Endothelial cell of umbilical vein (primary cell): ENCODE measurements at regions not wholly inside any gene's neighbourhood (a gene's known extent, or its start where the extent isn't known, plus 50 kb on each side); places are given as distances from the start of the nearest gene placed in this dataset.

Experiments
- BruUV-seq: library from RNA; stranded (reverse); fragments of 400-500 nt; replicated peaks from 2 replicates; lab custom pipeline; 2021; lab: Mats Ljungman, UMichigan
- CTCF ChIA-PET: fragments of 300-600, 350-600 bp; sonication (Branson Sonifier 250); formaldehyde crosslinking; loops from one replicate; lab custom pipeline; 2021; ENCODE audit warnings: antibody characterized with exemption, inconsistent platforms; lab: Charles Lee
- POLR2A ChIA-PET: fragments of 300-600, 350-600 bp; sonication (Branson Sonifier 250); formaldehyde crosslinking; loops from one replicate; lab custom pipeline; 2021; ENCODE audit warnings: antibody characterized with exemption, inconsistent platforms; lab: Charles Lee
- DNase-seq: peaks from one replicate; pipeline ENCODE4 v3.0.0-alpha.2; 2011; ENCODE audit warnings: low read depth, low spot score
- FAIRE-seq: peaks from 2 replicates; lab custom pipeline; 2011; peaks lifted over from hg19 to GRCh38; lab: Jason Lieb, UNC
- H2AFZ ChIP-seq: 2 replicates; pipeline ENCODE4 v1.6.0; 2012; ENCODE audit warnings: low read depth, low read length, control low read depth, inconsistent platforms
- H3K27ac ChIP-seq: 2 replicates; pipeline ENCODE4 v1.5.1; 2011; ENCODE audit warnings: low read depth, mild to moderate bottlenecking, control low read depth, low read length, moderate library complexity; ENCODE audit not compliant: insufficient read depth
- H3K27me3 ChIP-seq, 2 experiments: 2 replicates each; pipeline versions ENCODE4 v1.6.0 to v1.6.1; 2011; ENCODE audit warnings: low read length in 2 of 2, mixed read lengths in 1 of 2; ENCODE audit not compliant: control insufficient read depth in 2 of 2, insufficient read depth in 2 of 2
- H3K36me3 ChIP-seq, 2 experiments: 2 replicates in 1 of 2; 3 replicates in 1 of 2; pipeline ENCODE4 v1.5.1; 2011; ENCODE audit warnings: low read length in 2 of 2, mild to moderate bottlenecking in 1 of 2, moderate library complexity in 1 of 2; ENCODE audit not compliant: control insufficient read depth in 2 of 2, insufficient read depth in 2 of 2; ENCODE audit errors: extremely low read depth in 1 of 2
- H3K4me1 ChIP-seq: 3 replicates; pipeline ENCODE4 v1.5.1; 2011; ENCODE audit warnings: mild to moderate bottlenecking, low read length; ENCODE audit not compliant: control insufficient read depth, insufficient read depth; ENCODE audit errors: extremely low read depth
- H3K4me2 ChIP-seq: 2 replicates; pipeline ENCODE4 v1.6.1; 2011; ENCODE audit warnings: low read length, control low read depth, mixed read lengths; ENCODE audit not compliant: insufficient read depth
- H3K4me3 ChIP-seq, 3 experiments: fragments of 200-600 bp in 1 of 3; sonication (generic), shearing (Covaris generic) in 1 of 3; replicated peaks in 1 of 3; 2 replicates each; pipeline ENCODE4 v1.5.1; 2011 to 2016; ENCODE audit warnings: control low read depth in 3 of 3, low read length in 3 of 3, mild to moderate bottlenecking in 2 of 3, inconsistent platforms in 1 of 3, low read depth in 1 of 3, moderate library complexity in 1 of 3; ENCODE audit not compliant: insufficient read depth in 1 of 3
- H3K79me2 ChIP-seq: 2 replicates; pipeline ENCODE4 v1.6.0; 2012; ENCODE audit warnings: low read length, inconsistent platforms; ENCODE audit not compliant: control insufficient read depth, insufficient read depth
- H3K9ac ChIP-seq: replicated peaks from 2 replicates; pipeline ENCODE3; 2011; ENCODE audit warnings: low read length, control low read depth; ENCODE audit not compliant: insufficient read depth; ENCODE audit errors: extremely low read depth
- H3K9me1 ChIP-seq: replicated peaks from 3 replicates; pipeline ENCODE4 v1.6.0; 2011; ENCODE audit warnings: mild to moderate bottlenecking, low read length; ENCODE audit not compliant: control insufficient read depth, insufficient read depth; ENCODE audit errors: extremely low read depth
- H3K9me3 ChIP-seq: replicated peaks from 2 replicates; pipeline ENCODE4 v1.5.1; 2012; ENCODE audit warnings: low read length, inconsistent platforms; ENCODE audit not compliant: control insufficient read depth, insufficient read depth
- H4K20me1 ChIP-seq: replicated peaks from 2 replicates; pipeline ENCODE3; 2011; ENCODE audit warnings: mild to moderate bottlenecking, low read length; ENCODE audit not compliant: control insufficient read depth, insufficient read depth; ENCODE audit errors: extremely low read depth
- CTCF ChIP-seq, 2 donors: IDR thresholded peaks; 1 replicate in 1 of 2; 2 replicates in 1 of 2; pipeline ENCODE4 v1.5.1; 2011; ENCODE audit warnings: low read length in 2 of 2, mild to moderate bottlenecking in 2 of 2, moderate library complexity in 2 of 2, control low read depth in 1 of 2, inconsistent platforms in 1 of 2, low read depth in 1 of 2; ENCODE audit not compliant: insufficient read depth in 1 of 2; ENCODE audit errors: extremely low read depth in 1 of 2
- EZH2 ChIP-seq: IDR thresholded peaks from 2 replicates; pipeline ENCODE4 v1.6.1; 2012; ENCODE audit warnings: borderline replicate concordance, low read depth, mild to moderate bottlenecking, moderate library complexity, low read length, inconsistent platforms; ENCODE audit not compliant: severe bottlenecking
- FOS ChIP-seq: IDR thresholded peaks from 2 replicates; pipeline ENCODE4 v1.6.1; 2011; ENCODE audit warnings: mild to moderate bottlenecking, low read length, moderate library complexity, borderline replicate concordance; ENCODE audit not compliant: insufficient read depth
- GATA2 ChIP-seq: IDR thresholded peaks from 2 replicates; pipeline ENCODE4 v1.7.0; 2011; ENCODE audit warnings: low read depth, mild to moderate bottlenecking, moderate library complexity, mixed read lengths, low read length; ENCODE audit not compliant: insufficient read length, insufficient read depth
- JUN ChIP-seq: IDR thresholded peaks from 2 replicates; pipeline ENCODE4 v1.6.1; 2011; ENCODE audit warnings: borderline replicate concordance, low read depth; ENCODE audit not compliant: insufficient read length, insufficient read depth
- MAX ChIP-seq: IDR thresholded peaks from 2 replicates; pipeline ENCODE4 v1.6.1; 2011; ENCODE audit not compliant: insufficient read depth, insufficient read length
- MYC ChIP-seq: IDR thresholded peaks from one replicate; pipeline ENCODE4 v1.6.1; 2011; ENCODE audit warnings: mild to moderate bottlenecking, low read depth, low read length
- POLR2A ChIP-seq: IDR thresholded peaks from 2 replicates; pipeline ENCODE4 v1.6.1; 2012; ENCODE audit warnings: low read depth, mild to moderate bottlenecking, control low read depth, low read length
- POLR2AphosphoS5 ChIP-seq: IDR thresholded peaks from 2 replicates; pipeline ENCODE4 v1.6.1; 2012; ENCODE audit warnings: low read depth, mild to moderate bottlenecking, control low read depth, low read length, moderate library complexity; ENCODE audit not compliant: insufficient read depth
- dilution Hi-C: fragments of 300-500 bp; cut with MboI; formaldehyde crosslinking; loops from one replicate; pipeline ENCODE4 v1.15.0; 2019; ENCODE audit warnings: low sequenced_read_pairs; ENCODE audit not compliant: extremely low pct_ligation_motif_present
- intact Hi-C: fragments of 100-400 bp; cut with micrococcal nuclease; formaldehyde crosslinking; loops from one replicate; pipeline ENCODE4 v1.10.0; 2022

GRCh38 chr3:9301091-9301490 is 51.6 kb upstream of the SRGAP3 start:
- FAIRE-seq = no peak
- Histone ChIP-seq H3K9ac (no peak overlapping the region), H3K27ac (no peak overlapping the region), H2AFZ (no peak overlapping the region), H3K4me3 (no peak overlapping the region), H3K9me1 (no peaks in the 10 kb centered on the region), H4K20me1 (no peaks in the 10 kb centered on the region), H3K79me2 (no peaks in the 10 kb centered on the region), H3K4me1 (no peaks in the 10 kb centered on the region), H3K27me3 (peaks cover 0 to 4% of the 10 kb centered on the region in 2 experiments), H3K9me3 (no peaks in the 10 kb centered on the region), H3K4me2 (no peak overlapping the region), H3K36me3 (no peaks in the 10 kb centered on the region)
- BruUV-seq = no TSS peak
- POLR2A ChIA-PET = no interaction called here
- dilution Hi-C loops = no loop called here
- CTCF ChIA-PET = interaction anchor here (1.4 to 5.9 kb wide), 2 partner anchors 314 to 329 kb away, joined by 4 to 86 read pairs; no protein-coding TSS in a partner anchor
- TF ChIP-seq EZH2 = no peak
- no peak for TF ChIP-seq FOS
- no peak for TF ChIP-seq MYC
- no peak for TF ChIP-seq MAX
- no peak for TF ChIP-seq POLR2A
- no peak for TF ChIP-seq GATA2
- no peak for TF ChIP-seq CTCF (IDR thresholded peaks at IDR 0.05; ENCODE audit: extremely low read depth in 1 of 2, insufficient read depth in 1 of 2, low read depth in 1 of 2, low read length in 2 of 2)
- TF ChIP-seq JUN = no peak
- no peak for TF ChIP-seq POLR2AphosphoS5
- intact Hi-C loops = loop anchor here (5.0 kb wide), 1 partner anchor 234 kb away; no protein-coding TSS in a partner anchor
- DNase-seq = no peak
